ENCODE measurements at regions not wholly inside any gene's neighbourhood (a gene's known extent, or its start where the extent isn't known, plus 50 kb on each side); places are given as distances from the start of the nearest gene placed in this dataset.
"Not testable (repeated sequence)": the region's sequence is repeated elsewhere in the genome, so short reads cannot be mapped to it uniquely, and the experiment has no call there.

DNA sequence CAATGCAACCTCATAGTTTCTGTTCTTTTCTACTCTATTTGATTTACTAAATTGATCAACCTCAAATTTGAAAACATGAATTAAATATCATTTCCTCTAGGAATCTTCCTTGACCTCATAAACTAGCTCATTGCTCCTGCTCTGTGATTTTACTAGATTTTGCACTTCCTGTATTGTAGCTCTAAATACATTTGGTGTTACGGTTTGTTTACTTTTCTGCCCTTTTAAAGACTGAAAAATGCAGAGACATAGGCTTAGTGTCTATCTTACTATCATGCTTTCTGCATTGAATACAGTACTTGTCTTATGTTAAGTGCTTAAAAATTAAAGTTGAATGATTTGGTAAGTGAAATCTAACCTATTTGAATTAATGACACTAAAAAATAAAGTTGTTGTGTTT lies 412.1 kb downstream of the CCER1 start:
- intact Hi-C loops (cut with micrococcal nuclease) = not testable (repeated sequence)

DNA sequence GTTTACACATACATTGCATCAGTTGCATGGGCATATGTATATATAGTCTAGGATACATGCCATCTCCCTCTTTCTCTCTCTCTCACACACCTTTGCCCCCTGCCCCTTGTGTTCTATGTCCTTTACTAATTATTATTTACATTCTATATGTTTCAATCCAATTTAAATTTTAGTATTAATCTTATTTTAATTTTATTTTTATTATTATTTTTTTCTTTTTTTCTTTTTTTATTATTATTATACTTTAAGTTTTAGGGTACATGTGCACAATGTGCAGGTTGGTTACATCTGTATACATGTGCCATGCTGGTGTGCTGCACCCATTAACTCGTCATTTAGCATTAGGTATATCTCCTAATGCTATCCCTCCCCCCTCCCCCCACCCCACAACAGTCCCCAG lies 421.1 kb downstream of the CCER1 start:
- ATAC-seq; intact Hi-C loops (cut with micrococcal nuclease); DNase-seq: not testable (repeated sequence)

More for the DNA sequence above, 412.1 kb downstream of the CCER1 start:
- not testable (repeated sequence) for DNase-seq, ATAC-seq

GRCh38 chr12:90520002-90520734 lies 434.8 kb downstream of the CCER1 start:
- intact Hi-C loops (cut with micrococcal nuclease) = no loop called here
- DNase-seq = no peak
- no peak for ATAC-seq

GRCh38 chr12:90519285-90519684 lies 435.7 kb downstream of the CCER1 start:
- ATAC-seq = no peak
- no peak for DNase-seq
- intact Hi-C loops (cut with micrococcal nuclease) = no loop called here

- ATAC-seq (no peak), DNase-seq (no peak)
- intact Hi-C loops (cut with micrococcal nuclease) = no loop called here
Observed at GRCh38 chr12:90515199-90516175, 439.5 kb downstream of the CCER1 start.

- ATAC-seq (no peak), DNase-seq (no peak)
- intact Hi-C loops (cut with micrococcal nuclease) = no loop called here
Observed at GRCh38 chr12:90514325-90514724, 440.7 kb downstream of the CCER1 start.

DNA sequence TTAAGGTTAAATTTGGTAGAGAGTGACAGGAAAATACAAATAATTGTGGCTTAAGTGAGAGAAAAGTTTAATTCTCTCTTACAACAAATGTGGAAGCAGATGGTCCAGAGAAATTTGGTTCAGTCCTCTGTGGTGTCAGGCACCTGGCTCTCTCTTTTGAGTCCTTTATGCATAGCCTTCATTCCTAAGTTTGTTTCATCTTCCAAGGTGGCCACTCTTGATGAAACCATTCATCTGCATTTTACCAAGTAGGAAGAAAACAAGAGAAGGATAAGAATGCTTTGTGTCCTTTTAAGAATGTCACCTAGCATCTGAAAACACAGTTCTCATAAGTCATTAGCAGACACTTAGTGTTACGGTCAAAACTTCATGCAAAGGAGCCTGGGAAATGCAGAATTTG lies 442.5 kb downstream of the CCER1 start:
- ATAC-seq (no peak), DNase-seq (no peak)
- intact Hi-C loops (cut with micrococcal nuclease) = no loop called here

GRCh38 chr12:90510948-90511347 lies 444.0 kb downstream of the CCER1 start:
- no peak for DNase-seq
- ATAC-seq = no peak
- intact Hi-C loops (cut with micrococcal nuclease) = no loop called here

DNA sequence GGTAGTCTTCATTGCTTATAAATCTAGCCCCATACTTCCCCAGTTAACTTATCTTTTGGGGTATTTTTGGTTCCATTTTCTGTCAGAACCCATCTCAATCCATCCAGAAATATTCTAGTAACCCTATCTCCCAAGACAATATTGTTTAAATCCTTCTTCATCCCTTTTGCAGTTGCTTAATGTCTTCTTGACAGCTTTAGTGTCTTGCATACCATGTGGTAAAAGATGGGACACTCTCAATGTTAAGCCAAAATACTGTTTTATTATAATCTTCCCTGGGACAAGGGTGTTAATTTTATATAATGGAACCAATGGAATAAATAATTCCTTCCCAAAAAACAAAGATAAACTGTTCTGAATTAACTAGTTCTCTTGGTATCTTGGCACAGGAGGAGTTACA lies 450.2 kb downstream of the CCER1 start:
- ATAC-seq (no peak), DNase-seq (no peak)
- intact Hi-C loops (cut with micrococcal nuclease) = no loop called here

- ATAC-seq (no peak), DNase-seq (no peak)
- intact Hi-C loops (cut with micrococcal nuclease) = no loop called here
Observed at GRCh38 chr12:90502070-90502469, 452.9 kb downstream of the CCER1 start.

- ATAC-seq (no peak), DNase-seq (no peak)
- intact Hi-C loops (cut with micrococcal nuclease) = no loop called here
Observed at GRCh38 chr12:90501412-90501811, 453.6 kb downstream of the CCER1 start.

DNA sequence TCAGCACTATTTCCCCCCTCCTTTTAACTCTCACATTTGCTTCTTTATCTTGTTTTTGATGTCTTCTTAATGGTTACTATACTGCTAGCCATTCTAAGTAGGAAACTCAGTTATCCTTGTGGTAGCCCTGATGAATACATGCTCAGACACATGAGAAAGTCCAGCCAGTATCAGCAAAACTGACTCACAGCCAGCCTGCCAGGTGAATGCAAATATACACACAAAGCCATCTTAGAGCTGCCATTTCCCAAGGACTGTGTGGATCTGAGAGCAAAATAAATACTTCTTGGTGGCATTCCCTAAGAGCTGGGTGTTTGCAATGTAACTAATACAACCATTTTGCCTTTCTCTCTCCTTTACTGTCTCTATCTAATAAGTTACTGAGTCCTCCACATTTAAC lies 455.2 kb downstream of the CCER1 start:
- DNase-seq = no peak
- ATAC-seq = no peak
- intact Hi-C loops (cut with micrococcal nuclease) = no loop called here

- intact Hi-C loops (cut with micrococcal nuclease) = no loop called here
- ATAC-seq = no peak
- no peak for DNase-seq
Observed at GRCh38 chr12:90497923-90498545, 456.9 kb downstream of the CCER1 start.

GRCh38 chr12:90490355-90490754 lies 464.6 kb downstream of the CCER1 start:
- intact Hi-C loops (cut with micrococcal nuclease) = no loop called here
- DNase-seq (no peak), ATAC-seq (no peak)

DNA sequence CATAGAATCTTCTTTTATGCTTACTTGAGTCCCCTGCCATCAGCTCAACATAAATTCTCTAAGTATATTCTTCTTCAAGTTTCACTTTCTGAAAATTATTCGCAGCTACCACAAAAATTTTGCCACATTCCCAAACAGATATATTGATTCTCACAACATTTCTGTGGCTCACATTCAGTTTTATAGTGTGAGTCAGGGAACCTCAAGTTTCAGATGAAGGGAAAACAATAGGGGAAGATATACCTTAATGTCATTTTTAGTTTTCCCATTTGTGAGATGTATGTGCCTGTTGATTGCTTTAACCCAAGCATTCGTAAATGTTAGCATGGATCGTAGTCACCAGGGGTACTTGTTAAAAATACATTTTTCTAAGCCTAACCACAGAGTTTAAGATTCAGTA lies 465.8 kb downstream of the CCER1 start:
- intact Hi-C loops (cut with micrococcal nuclease) = no loop called here
- DNase-seq (no peak), ATAC-seq (no peak)

- DNase-seq (no peak), ATAC-seq (no peak)
- intact Hi-C loops (cut with micrococcal nuclease) = no loop called here
Observed at GRCh38 chr12:90485560-90485959, 469.4 kb downstream of the CCER1 start.

- no peak for DNase-seq
- no peak for ATAC-seq
- intact Hi-C loops (cut with micrococcal nuclease) = no loop called here
Observed at GRCh38 chr12:90484094-90484493, 470.9 kb downstream of the CCER1 start.

DNA sequence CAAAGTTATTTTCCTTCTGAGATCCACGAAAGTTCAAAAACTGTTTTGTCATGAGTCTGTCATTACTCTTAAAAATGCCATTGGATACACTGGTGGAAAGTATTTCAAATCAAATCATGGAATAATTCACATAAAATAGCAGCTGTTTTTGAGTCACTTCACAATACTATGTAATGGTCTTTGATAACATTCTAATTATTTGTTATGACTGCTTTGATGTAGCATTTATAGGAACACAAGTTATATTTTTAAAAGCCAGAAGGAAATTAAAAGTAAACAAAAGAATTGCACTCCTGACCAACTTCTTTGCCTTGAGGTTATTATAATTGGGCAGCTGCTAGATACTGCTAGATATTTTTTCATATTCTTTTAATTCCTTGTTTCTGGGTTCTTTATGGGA lies 473.2 kb downstream of the CCER1 start:
- intact Hi-C loops (cut with micrococcal nuclease) = no loop called here
- no peak for DNase-seq
- no peak for ATAC-seq

- ATAC-seq (no peak), DNase-seq (no peak)
- intact Hi-C loops (cut with micrococcal nuclease) = no loop called here
Observed at GRCh38 chr12:90479237-90479636, 475.7 kb downstream of the CCER1 start.

GRCh38 chr12:90473831-90474230 lies 481.1 kb downstream of the CCER1 start:
- intact Hi-C loops (cut with micrococcal nuclease) = no loop called here
- no peak for ATAC-seq

More at GRCh38 chr12:90473831-90474230, 481.1 kb downstream of the CCER1 start:
- no peak for DNase-seq
